ELF-1 (cell line): ENCODE measurements at regions not wholly inside any gene's neighbourhood (a gene's known extent, or its start where the extent isn't known, plus 50 kb on each side); places are given as distances from the start of the nearest gene placed in this dataset.
"Not testable (repeated sequence)": the region's sequence is repeated elsewhere in the genome, so short reads cannot be mapped to it uniquely, and the experiment has no call there.

ENCODE experiments used
- DNase-seq: peaks from one replicate; pipeline ENCODE4 v3.0.0-alpha.2; 2016; ENCODE audit warnings: low read depth, low spot score

GRCh38 chr5:38148021-38148625 is 110.2 kb upstream of the EGFLAM start:
- DNase-seq = no peak

GRCh38 chr5:38143384-38143783 is 115.0 kb upstream of the EGFLAM start:
- no peak for DNase-seq

GRCh38 chr5:38141665-38142064 is 116.7 kb upstream of the EGFLAM start:
- no peak for DNase-seq

GRCh38 chr5:38138574-38138973 is 119.8 kb upstream of the EGFLAM start:
- DNase-seq = no peak

- no peak for DNase-seq
Observed at GRCh38 chr5:38135486-38136039, 122.8 kb upstream of the EGFLAM start.

GRCh38 chr5:38134810-38135209 is 123.5 kb upstream of the EGFLAM start:
- DNase-seq = no peak

GRCh38 chr5:38134294-38134693 is 124.1 kb upstream of the EGFLAM start:
- not testable (repeated sequence) for DNase-seq

GRCh38 chr5:38131686-38132085 is 126.7 kb upstream of the EGFLAM start:
- no peak for DNase-seq

- peak; percentile 64 for DNase-seq
Observed at GRCh38 chr5:38124321-38124720, 134.0 kb upstream of the EGFLAM start.

- DNase-seq = no peak
Observed at GRCh38 chr5:38121420-38121819, 136.9 kb upstream of the EGFLAM start.

GRCh38 chr5:38119836-38120235 is 138.5 kb upstream of the EGFLAM start:
- DNase-seq = no peak

GRCh38 chr5:38117784-38118479 is 140.4 kb upstream of the EGFLAM start:
- no peak for DNase-seq

- no peak for DNase-seq
Observed at GRCh38 chr5:38115318-38115827, 143.0 kb upstream of the EGFLAM start.

GRCh38 chr5:38113880-38114279 is 144.5 kb upstream of the EGFLAM start:
- DNase-seq = no peak

- no peak for DNase-seq
Observed at GRCh38 chr5:38113456-38113855, 144.9 kb upstream of the EGFLAM start.

- no peak for DNase-seq
Observed at GRCh38 chr5:38112938-38113337, 145.4 kb upstream of the EGFLAM start.

GRCh38 chr5:38110130-38110529 is 148.2 kb upstream of the EGFLAM start:
- DNase-seq = no peak

GRCh38 chr5:38107096-38107495 is 151.3 kb upstream of the EGFLAM start:
- no peak for DNase-seq

GRCh38 chr5:38105801-38106200 is 152.6 kb upstream of the EGFLAM start:
- no peak for DNase-seq

GRCh38 chr5:38105231-38105570 is 153.2 kb upstream of the EGFLAM start:
- DNase-seq = peak; percentile 19

- peak; percentile 21 for DNase-seq
Observed at GRCh38 chr5:38104497-38105230, 153.7 kb upstream of the EGFLAM start.

GRCh38 chr5:38101897-38102296 is 156.5 kb upstream of the EGFLAM start:
- DNase-seq = no peak
